ENCODE measurements at regions not wholly inside any gene's neighbourhood (a gene's known extent, or its start where the extent isn't known, plus 50 kb on each side); places are given as distances from the start of the nearest gene placed in this dataset.

GRCh38 chr12:34294137-34294536 lies 271.8 kb downstream of the ALG10 start:
- no peak overlapping the region for H3K4me3 ChIP-seq (ENCODE audit: low read length in 3 of 3)
- no peaks in the 10 kb centered on the region for H3K27me3 ChIP-seq (ENCODE audit: control insufficient read depth, insufficient read depth, low read length)
- no peaks in the 10 kb centered on the region for H3K36me3 ChIP-seq (ENCODE audit: control insufficient read depth in 2 of 3, insufficient read depth in 3 of 3, low read length in 3 of 3)
- H3K9ac ChIP-seq (ENCODE audit: low read length in 3 of 3): no peak overlapping the region
- intact Hi-C loops (cut with DNase I): no loop called here
- H3K27ac ChIP-seq (ENCODE audit: low read depth in 2 of 2, low read length in 2 of 2): no peak overlapping the region
- TF ChIP-seq, protein P1, sequence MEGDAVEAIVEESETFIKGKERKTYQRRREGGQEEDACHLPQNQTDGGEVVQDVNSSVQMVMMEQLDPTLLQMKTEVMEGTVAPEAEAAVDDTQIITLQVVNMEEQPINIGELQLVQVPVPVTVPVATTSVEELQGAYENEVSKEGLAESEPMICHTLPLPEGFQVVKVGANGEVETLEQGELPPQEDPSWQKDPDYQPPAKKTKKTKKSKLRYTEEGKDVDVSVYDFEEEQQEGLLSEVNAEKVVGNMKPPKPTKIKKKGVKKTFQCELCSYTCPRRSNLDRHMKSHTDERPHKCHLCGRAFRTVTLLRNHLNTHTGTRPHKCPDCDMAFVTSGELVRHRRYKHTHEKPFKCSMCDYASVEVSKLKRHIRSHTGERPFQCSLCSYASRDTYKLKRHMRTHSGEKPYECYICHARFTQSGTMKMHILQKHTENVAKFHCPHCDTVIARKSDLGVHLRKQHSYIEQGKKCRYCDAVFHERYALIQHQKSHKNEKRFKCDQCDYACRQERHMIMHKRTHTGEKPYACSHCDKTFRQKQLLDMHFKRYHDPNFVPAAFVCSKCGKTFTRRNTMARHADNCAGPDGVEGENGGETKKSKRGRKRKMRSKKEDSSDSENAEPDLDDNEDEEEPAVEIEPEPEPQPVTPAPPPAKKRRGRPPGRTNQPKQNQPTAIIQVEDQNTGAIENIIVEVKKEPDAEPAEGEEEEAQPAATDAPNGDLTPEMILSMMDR (IDR thresholded peaks at IDR 0.05; ENCODE audit: borderline replicate concordance, extremely low read depth, insufficient read depth): no peak
- no peaks in the 10 kb centered on the region for H3K9me3 ChIP-seq (ENCODE audit: control insufficient read depth in 2 of 3, insufficient read depth in 1 of 3, low read length in 3 of 3)
- H3K4me1 ChIP-seq (ENCODE audit: control insufficient read depth in 2 of 3, insufficient read depth in 2 of 3, low read depth in 1 of 3, low read length in 3 of 3): no peaks in the 10 kb centered on the region
- FAIRE-seq (no peak), DNase-seq (no peak)

DNA sequence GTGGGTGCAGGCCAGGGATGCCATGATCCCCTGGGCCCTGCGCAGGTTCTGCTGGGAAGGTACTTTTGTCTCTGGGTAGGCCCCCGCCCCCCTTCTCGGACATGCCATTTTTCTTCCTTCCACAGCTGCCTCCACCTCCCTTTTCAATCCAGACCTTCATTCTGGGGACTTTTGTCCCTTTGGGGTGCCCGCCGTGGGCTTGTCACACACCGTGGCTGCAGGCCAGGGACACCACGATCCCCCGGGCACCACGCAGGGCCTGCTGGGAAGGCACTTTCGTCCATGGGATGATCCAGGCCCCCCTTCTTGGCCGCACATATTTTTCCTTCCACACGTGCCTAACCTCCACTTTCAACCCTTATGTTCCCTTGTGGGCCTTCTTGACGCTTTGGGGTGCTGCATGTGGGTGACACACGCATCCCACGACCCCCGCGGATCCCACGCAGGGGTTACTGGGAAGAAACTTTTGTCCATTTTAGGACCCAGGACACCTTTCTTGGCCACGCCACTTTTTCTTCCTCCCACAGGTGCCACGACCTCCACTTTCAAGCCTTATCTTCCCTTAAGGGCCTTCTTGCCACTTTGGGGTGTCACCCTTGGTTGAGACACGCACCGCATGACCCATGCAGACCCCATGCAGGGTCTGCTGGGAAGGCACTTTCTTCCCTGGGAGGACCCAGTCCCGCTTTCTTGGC lies 272.5 kb downstream of the ALG10 start:
- TF ChIP-seq, protein P1 (IDR thresholded peaks at IDR 0.05; ENCODE audit: borderline replicate concordance, extremely low read depth, insufficient read depth): no peak
- H3K9me3 ChIP-seq (ENCODE audit: control insufficient read depth in 2 of 3, insufficient read depth in 1 of 3, low read length in 3 of 3): no peaks in the 10 kb centered on the region
- no peaks in the 10 kb centered on the region for H3K4me1 ChIP-seq (ENCODE audit: control insufficient read depth in 2 of 3, insufficient read depth in 2 of 3, low read depth in 1 of 3, low read length in 3 of 3)
- DNase-seq (peak in 1 of 5 donors; percentile 29), FAIRE-seq (no peak)
- no peak overlapping the region for H3K4me3 ChIP-seq (ENCODE audit: low read length in 3 of 3)
- no peak overlapping the region for H3K27ac ChIP-seq (ENCODE audit: low read depth in 2 of 2, low read length in 2 of 2)
- no peak overlapping the region for H3K9ac ChIP-seq (ENCODE audit: low read length in 3 of 3)
- H3K27me3 ChIP-seq (ENCODE audit: control insufficient read depth, insufficient read depth, low read length): no peaks in the 10 kb centered on the region
- H3K36me3 ChIP-seq (ENCODE audit: control insufficient read depth in 2 of 3, insufficient read depth in 3 of 3, low read length in 3 of 3): no peaks in the 10 kb centered on the region
- intact Hi-C loops (cut with DNase I): no loop called here

DNA sequence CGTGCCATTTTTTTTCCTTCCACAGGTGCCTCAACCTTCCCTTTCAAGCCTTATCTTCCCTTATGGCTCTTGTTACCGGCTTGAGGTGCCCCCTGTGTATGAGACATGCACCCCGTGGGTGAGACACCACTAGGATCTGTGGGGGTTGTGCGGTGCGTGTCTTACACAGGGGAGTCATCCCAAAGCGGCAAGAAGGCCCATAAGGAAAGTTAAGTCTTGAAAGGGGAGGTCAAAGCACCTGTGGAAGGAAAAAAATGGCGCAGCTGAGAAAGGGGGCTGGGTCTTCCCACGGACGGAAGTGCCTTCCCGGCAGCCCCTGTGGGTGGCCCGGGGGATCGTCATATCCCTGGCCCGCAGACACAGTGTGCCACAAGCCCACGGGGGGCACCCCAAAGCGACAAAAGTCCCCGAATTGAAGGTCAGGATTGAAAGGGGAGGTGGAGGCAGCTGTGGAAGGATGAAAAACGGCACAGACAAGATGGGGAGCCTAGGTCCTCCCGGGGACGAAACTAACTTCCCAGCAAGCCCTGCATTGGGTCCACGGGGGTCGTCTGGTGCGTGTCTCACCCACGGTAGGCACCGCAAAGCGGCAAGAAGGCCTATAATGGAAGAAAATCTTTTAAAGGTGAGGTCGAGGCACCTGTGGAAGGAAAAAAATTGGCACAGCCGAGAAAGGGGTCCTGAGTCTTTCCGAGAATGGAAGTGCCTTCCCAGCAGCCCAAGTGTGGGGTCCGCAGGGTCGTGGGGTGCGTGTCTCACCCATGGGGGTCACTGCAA lies 273.3 kb downstream of the ALG10 start:
- H3K27me3 ChIP-seq (ENCODE audit: control insufficient read depth, insufficient read depth, low read length): no peaks in the 10 kb centered on the region
- FAIRE-seq: no peak

More for the DNA sequence above, 273.3 kb downstream of the ALG10 start:
- H3K4me1 ChIP-seq (ENCODE audit: control insufficient read depth in 2 of 3, insufficient read depth in 2 of 3, low read depth in 1 of 3, low read length in 3 of 3): no peaks in the 10 kb centered on the region
- intact Hi-C loops (cut with DNase I): no loop called here
- H3K9me3 ChIP-seq (ENCODE audit: control insufficient read depth in 2 of 3, insufficient read depth in 1 of 3, low read length in 3 of 3): no peaks in the 10 kb centered on the region
- no peak overlapping the region for H3K27ac ChIP-seq (ENCODE audit: low read depth in 2 of 2, low read length in 2 of 2)
- peak in 1 of 5 donors; percentile 36 for DNase-seq
- no peak overlapping the region for H3K9ac ChIP-seq (ENCODE audit: low read length in 3 of 3)
- H3K36me3 ChIP-seq (ENCODE audit: control insufficient read depth in 2 of 3, insufficient read depth in 3 of 3, low read length in 3 of 3): no peaks in the 10 kb centered on the region
- TF ChIP-seq, protein P1 (IDR thresholded peaks at IDR 0.05; ENCODE audit: borderline replicate concordance, extremely low read depth, insufficient read depth): no peak
- H3K4me3 ChIP-seq (ENCODE audit: low read length in 3 of 3): no peak overlapping the region
